K562 (cell line): ENCODE measurements at regions not wholly inside any gene's neighbourhood (a gene's known extent, or its start where the extent isn't known, plus 50 kb on each side); places are given as distances from the start of the nearest gene placed in this dataset.

Experiments
- BACH1 ChIP-seq: fragments of 200-800 bp; sonication (Bioruptor generic); IDR thresholded peaks from 2 replicates; pipeline ENCODE4 v1.6.1; 2016; ENCODE audit warnings: missing genetic modification characterization, missing compliant biosample characterization
- FOXJ3 ChIP-seq: sonication (generic); formaldehyde crosslinking; IDR thresholded peaks from 2 replicates; pipeline ENCODE4 v1.4.0; 2020; ENCODE audit warnings: mild to moderate bottlenecking, missing genetic modification reagents
- HBP1 ChIP-seq: fragments of 450-650 bp; formaldehyde crosslinking; IDR thresholded peaks from 2 replicates; pipeline ENCODE4 v1.4.0; 2022; ENCODE audit warnings: missing genetic modification characterization
- MIER1 ChIP-seq: fragments of 450-650 bp; IDR thresholded peaks from 2 replicates; pipeline ENCODE4 v1.6.1; 2016; ENCODE audit warnings: antibody characterized with exemption, mild to moderate bottlenecking, low read depth
- PKNOX1 ChIP-seq: fragments of 450-650 bp; IDR thresholded peaks from 2 replicates; pipeline ENCODE4 v1.6.1; 2016
- POLR2A ChIP-seq: fragments of 450-650 bp; conservative IDR thresholded peaks from 2 replicates; pipeline ENCODE4 v1.6.1; 2016
- SMARCE1 ChIP-seq: fragments of 450-650 bp; IDR thresholded peaks from 2 replicates; pipeline ENCODE4 v1.7.1; 2016; ENCODE audit warnings: mild to moderate bottlenecking
- SP1 ChIP-seq: sonication (generic); formaldehyde crosslinking; IDR thresholded peaks from 2 replicates; pipeline ENCODE4 v1.8.1; 2022; ENCODE audit warnings: mild to moderate bottlenecking, missing genetic modification reagents
- ZFX ChIP-seq: sonication (generic); formaldehyde crosslinking; IDR thresholded peaks from 2 replicates; pipeline ENCODE4 v1.8.0; 2022; ENCODE audit warnings: mild to moderate bottlenecking, missing genetic modification reagents, moderate library complexity
- ZNF511 ChIP-seq: sonication (generic); formaldehyde crosslinking; IDR thresholded peaks from 2 replicates; pipeline ENCODE4 v1.8.0; 2022; ENCODE audit warnings: mild to moderate bottlenecking, missing genetic modification reagents
- TF ChIP-seq, protein P1 (sequence below), 3 experiments: IDR thresholded peaks in 2 of 3; conservative IDR thresholded peaks in 1 of 3; 2 replicates each; pipeline ENCODE4 v1.5.1; 2011 to 2012; ENCODE audit warnings: low read length in 3 of 3, mild to moderate bottlenecking in 3 of 3, control low read depth in 2 of 3, improper control_type of control experiment in 1 of 3, inconsistent platforms in 1 of 3, low read depth in 1 of 3, mixed read lengths in 1 of 3, moderate library complexity in 1 of 3; ENCODE audit not compliant: insufficient read depth in 2 of 3

DNA sequence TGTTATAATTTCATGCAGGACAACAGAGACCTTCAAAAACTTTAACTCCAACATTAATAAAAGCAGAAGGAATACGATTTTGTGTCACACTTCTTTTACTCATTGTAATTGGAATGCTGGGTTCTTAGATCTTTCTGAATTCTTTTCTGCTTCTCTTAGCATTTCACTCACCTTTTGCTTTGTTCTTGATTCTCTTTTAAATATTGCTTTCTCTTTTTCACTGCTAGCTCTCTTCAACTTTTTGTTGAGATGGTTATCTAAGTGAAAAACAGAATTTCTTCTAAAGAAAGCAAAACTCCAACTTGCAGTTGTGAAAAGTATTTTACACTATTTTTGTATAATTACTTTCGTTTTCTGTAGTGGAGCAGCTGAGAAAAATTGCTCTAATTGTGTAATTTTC, 212.6 kb upstream of the KIF2A start:
- no peak for TF ChIP-seq BACH1
- no peak for TF ChIP-seq ZNF511 (CRISPR knock-in tag)
- no peak for TF ChIP-seq SP1 (CRISPR knock-in tag)
- no peak for TF ChIP-seq ZFX (CRISPR knock-in tag)
- TF ChIP-seq, protein P1, sequence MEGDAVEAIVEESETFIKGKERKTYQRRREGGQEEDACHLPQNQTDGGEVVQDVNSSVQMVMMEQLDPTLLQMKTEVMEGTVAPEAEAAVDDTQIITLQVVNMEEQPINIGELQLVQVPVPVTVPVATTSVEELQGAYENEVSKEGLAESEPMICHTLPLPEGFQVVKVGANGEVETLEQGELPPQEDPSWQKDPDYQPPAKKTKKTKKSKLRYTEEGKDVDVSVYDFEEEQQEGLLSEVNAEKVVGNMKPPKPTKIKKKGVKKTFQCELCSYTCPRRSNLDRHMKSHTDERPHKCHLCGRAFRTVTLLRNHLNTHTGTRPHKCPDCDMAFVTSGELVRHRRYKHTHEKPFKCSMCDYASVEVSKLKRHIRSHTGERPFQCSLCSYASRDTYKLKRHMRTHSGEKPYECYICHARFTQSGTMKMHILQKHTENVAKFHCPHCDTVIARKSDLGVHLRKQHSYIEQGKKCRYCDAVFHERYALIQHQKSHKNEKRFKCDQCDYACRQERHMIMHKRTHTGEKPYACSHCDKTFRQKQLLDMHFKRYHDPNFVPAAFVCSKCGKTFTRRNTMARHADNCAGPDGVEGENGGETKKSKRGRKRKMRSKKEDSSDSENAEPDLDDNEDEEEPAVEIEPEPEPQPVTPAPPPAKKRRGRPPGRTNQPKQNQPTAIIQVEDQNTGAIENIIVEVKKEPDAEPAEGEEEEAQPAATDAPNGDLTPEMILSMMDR (IDR thresholded peaks at IDR 0.05 in 2 of 3, conservative IDR thresholded peaks at IDR 0.05 in 1 of 3; ENCODE audit: insufficient read depth in 2 of 3, low read depth in 1 of 3, low read length in 3 of 3), result no peak
- TF ChIP-seq POLR2A, result no peak
- TF ChIP-seq SMARCE1, result no peak
- TF ChIP-seq MIER1, result no peak
- TF ChIP-seq FOXJ3 (CRISPR knock-in tag), result no peak
- no peak for TF ChIP-seq PKNOX1
- no peak for TF ChIP-seq HBP1
